ENCODE measurements at regions not wholly inside any gene's neighbourhood (a gene's known extent, or its start where the extent isn't known, plus 50 kb on each side); places are given as distances from the start of the nearest gene placed in this dataset.
"Not testable (repeated sequence)": the region's sequence is repeated elsewhere in the genome, so short reads cannot be mapped to it uniquely, and the experiment has no call there.

GRCh38 chr16:65833171-65833871 lies 533.2 kb upstream of the CDH5 start:
- no peak for DNase-seq (ENCODE audit: low spot score)

- no peak for DNase-seq (ENCODE audit: low spot score)
Observed at GRCh38 chr16:65832679-65833078, 533.8 kb upstream of the CDH5 start.

- DNase-seq (ENCODE audit: low spot score): no peak
Observed at GRCh38 chr16:65831903-65832666, 534.4 kb upstream of the CDH5 start.

GRCh38 chr16:65829076-65829475 lies 537.4 kb upstream of the CDH5 start:
- DNase-seq (ENCODE audit: low spot score): no peak

- DNase-seq (ENCODE audit: low spot score): no peak
Observed at GRCh38 chr16:65828296-65828695, 538.2 kb upstream of the CDH5 start.

- DNase-seq (ENCODE audit: low spot score): no peak
Observed at GRCh38 chr16:65827231-65827630, 539.3 kb upstream of the CDH5 start.

GRCh38 chr16:65825191-65825856 lies 541.2 kb upstream of the CDH5 start:
- DNase-seq (ENCODE audit: low spot score): no peak

GRCh38 chr16:65822148-65822547 lies 544.3 kb upstream of the CDH5 start:
- no peak for DNase-seq (ENCODE audit: low spot score)

GRCh38 chr16:65819136-65819898 lies 547.2 kb upstream of the CDH5 start:
- no peak for DNase-seq (ENCODE audit: low spot score)

- DNase-seq (ENCODE audit: low spot score): no peak
Observed at GRCh38 chr16:65817799-65818198, 548.7 kb upstream of the CDH5 start.

- DNase-seq (ENCODE audit: low spot score): no peak
Observed at GRCh38 chr16:65817066-65817465, 549.4 kb upstream of the CDH5 start.

GRCh38 chr16:65816556-65816955 lies 549.9 kb upstream of the CDH5 start:
- no peak for DNase-seq (ENCODE audit: low spot score)

- no peak for DNase-seq (ENCODE audit: low spot score)
Observed at GRCh38 chr16:65815707-65816106, 550.8 kb upstream of the CDH5 start.

GRCh38 chr16:65813879-65814278 lies 552.6 kb upstream of the CDH5 start:
- not testable (repeated sequence) for DNase-seq (ENCODE audit: low spot score)

- no peak for DNase-seq (ENCODE audit: low spot score)
Observed at GRCh38 chr16:65809627-65810026, 556.9 kb upstream of the CDH5 start.

- DNase-seq (ENCODE audit: low spot score): no peak
Observed at GRCh38 chr16:65808790-65809189, 557.7 kb upstream of the CDH5 start.

- no peak for DNase-seq (ENCODE audit: low spot score)
Observed at GRCh38 chr16:65807858-65808257, 558.6 kb upstream of the CDH5 start.

GRCh38 chr16:65805704-65806103 lies 560.8 kb upstream of the CDH5 start:
- not testable (repeated sequence) for DNase-seq (ENCODE audit: low spot score)

GRCh38 chr16:65796481-65796880 lies 570.0 kb upstream of the CDH5 start:
- no peak for DNase-seq (ENCODE audit: low spot score)

- DNase-seq (ENCODE audit: low spot score): no peak
Observed at GRCh38 chr16:65794973-65795372, 571.5 kb upstream of the CDH5 start.

- no peak for DNase-seq (ENCODE audit: low spot score)
Observed at GRCh38 chr16:65793781-65794180, 572.7 kb upstream of the CDH5 start.

GRCh38 chr16:65790768-65791167 lies 575.7 kb upstream of the CDH5 start:
- DNase-seq (ENCODE audit: low spot score): no peak
